Psoas muscle (tissue), 7 donors: ENCODE measurements at regions not wholly inside any gene's neighbourhood (a gene's known extent, or its start where the extent isn't known, plus 50 kb on each side); places are given as distances from the start of the nearest gene placed in this dataset.

Experiments used
- ATAC-seq, 4 donors: fragments of 200-7000 bp; cut with Tn5 transposase; one replicate each; pipeline ENCODE4 v1.9.1; 2020; ENCODE audit warnings: moderate library complexity in 3 of 4, mild to moderate bottlenecking in 2 of 4
- DNase-seq, 2 donors: peaks; one replicate each; pipeline ENCODE4 v3.0.0-alpha.2; 2020
- H3K27ac ChIP-seq: fragments of 200-600 bp; one replicate; pipeline ENCODE4 v1.8.0; 2022
- H3K27me3 ChIP-seq, 3 donors: fragments of 200-600 bp in 1 of 3; one replicate each; pipeline versions ENCODE4 v1.6.1 to v1.8.0; 2013 to 2022; ENCODE audit warnings: low read length in 2 of 3, mild to moderate bottlenecking in 2 of 3, moderate library complexity in 1 of 3; ENCODE audit not compliant: insufficient read depth in 3 of 3
- H3K36me3 ChIP-seq, 2 donors: fragments of 200-600 bp in 1 of 2; one replicate each; pipeline versions ENCODE4 v1.6.1 to v1.8.0; 2013 to 2022; ENCODE audit warnings: low read depth in 1 of 2, mild to moderate bottlenecking in 1 of 2, moderate library complexity in 1 of 2; ENCODE audit not compliant: insufficient read depth in 1 of 2
- H3K4me1 ChIP-seq: fragments of 200-600 bp; one replicate; pipeline ENCODE4 v1.8.0; 2022
- H3K4me3 ChIP-seq: fragments of 200-600 bp; one replicate; pipeline ENCODE4 v1.8.0; 2022; ENCODE audit warnings: mild to moderate bottlenecking
- H3K9me3 ChIP-seq: fragments of 200-600 bp; one replicate; pipeline ENCODE4 v1.8.0; 2022
- CTCF ChIP-seq: fragments of 200-600 bp; IDR thresholded peaks from one replicate; pipeline ENCODE4 v1.8.0; 2022; ENCODE audit warnings: antibody characterized with exemption
- WGBS, 3 donors: extraction: QIAGEN DNeasy Blood & Tissue Kit; methylation state at CpG; one replicate each; pipeline versions ENCODE4 v1.1.6 to v1.1.7; 2013; 5-methylcytosine and 5-hydroxymethylcytosine counted together
- intact Hi-C, 2 donors: fragments of 100-400 bp; cut with DNase I; formaldehyde crosslinking; loops; one replicate each; pipeline versions ENCODE4 v1.11.0 to v1.14.2; 2022
- donor health status: healthy with polysubstance abuse.
- donor health status: DM: no; HTN: no; CAD: no; lungs with moderate emphysema.
- donor health status: Bipolar disorder and iron deficiency.
- donor health status: healthy.
- donor health status: DM: yes; HTN: yes; CAD: no.
- donor health status: DM: no; HTN: no; CAD: no.
- donor health status: DM: yes; HTN: yes; CAD: no.

- TF ChIP-seq CTCF, result no peak
- DNase-seq (no peak), ATAC-seq (no peak)
- intact Hi-C loops, result no loop called here
- Histone ChIP-seq H3K27ac (no peak overlapping the region), H3K36me3 (no peaks in the 10 kb centered on the region), H3K9me3 (no peaks in the 10 kb centered on the region), H3K27me3 (no peaks in the 10 kb centered on the region), H3K4me3 (no peak overlapping the region), H3K4me1 (no peaks in the 10 kb centered on the region)
These were observed 164.1 kb upstream of the KCNQ5 start for GRCh38 chr6:72457738-72458137.

GRCh38 chr6:72458521-72458920 is 163.3 kb upstream of the KCNQ5 start:
- intact Hi-C loops, result no loop called here
- ATAC-seq, result no peak

GRCh38 chr6:72461144-72461543 is 160.7 kb upstream of the KCNQ5 start:
- 23 to 46% (median 35%) methylated on average over 1 of the region's 1 CpG for WGBS, 3 donors
- DNase-seq (no peak), ATAC-seq (no peak)
- H3K27me3 ChIP-seq, result peaks cover 0 to 1% (median 0%) of the 10 kb centered on the region in 3 donors
- H3K4me3 ChIP-seq, result no peak overlapping the region
- intact Hi-C loops, result no loop called here
- H3K4me1 ChIP-seq, result no peaks in the 10 kb centered on the region
- no peak overlapping the region for H3K27ac ChIP-seq
- H3K36me3 ChIP-seq, result no peaks in the 10 kb centered on the region
- no peak for TF ChIP-seq CTCF
- no peaks in the 10 kb centered on the region for H3K9me3 ChIP-seq

More at GRCh38 chr6:72458521-72458920, 163.3 kb upstream of the KCNQ5 start:
- no peak for TF ChIP-seq CTCF
- Histone ChIP-seq H3K27me3 (peaks cover 0 to 1% (median 0%) of the 10 kb centered on the region in 3 donors), H3K4me3 (no peak overlapping the region), H3K4me1 (no peaks in the 10 kb centered on the region), H3K9me3 (no peaks in the 10 kb centered on the region), H3K36me3 (no peaks in the 10 kb centered on the region), H3K27ac (no peak overlapping the region)
- DNase-seq, result no peak
- 92 to 93% (median 93%) methylated on average over 2 of the region's 2 CpGs for WGBS, 3 donors

- Histone ChIP-seq H3K4me3 (no peak overlapping the region), H3K27ac (no peak overlapping the region), H3K4me1 (no peaks in the 10 kb centered on the region), H3K9me3 (no peaks in the 10 kb centered on the region), H3K27me3 (peaks cover 0 to 1% (median 0%) of the 10 kb centered on the region in 3 donors), H3K36me3 (no peaks in the 10 kb centered on the region)
- WGBS, 3 donors, result 54 to 58% (median 57%) methylated on average over 2 of the region's 2 CpGs
- DNase-seq, result no peak
- ATAC-seq, result no peak
- TF ChIP-seq CTCF, result no peak
- intact Hi-C loops, result no loop called here
These were observed 157.6 kb upstream of the KCNQ5 start for GRCh38 chr6:72464246-72464645.
